ENCODE measurements at regions not wholly inside any gene's neighbourhood (a gene's known extent, or its start where the extent isn't known, plus 50 kb on each side); places are given as distances from the start of the nearest gene placed in this dataset.

- TF ChIP-seq E2F5 (CRISPR knock-in tag; IDR thresholded peaks at IDR 0.05) (no peak), HMGXB4 (CRISPR knock-in tag; IDR thresholded peaks at IDR 0.05) (no peak), EMX1 (CRISPR knock-in tag; IDR thresholded peaks at IDR 0.05) (no peak), E2F4 (CRISPR knock-in tag; IDR thresholded peaks at IDR 0.05; ENCODE audit: borderline replicate concordance, low read depth) (no peak)
Measured at GRCh38 chr5:85515588-85515987, 1102.2 kb upstream of the COX7C start (continued).

GRCh38 chr5:85517386-85517785, 1100.4 kb upstream of the COX7C start:
- ATAC-seq (no peak), DNase-seq (ENCODE audit: low spot score) (no peak)
- H3K9me3 Mint-ChIP-seq = peaks cover 7% of the 10 kb centered on the region
- ChIA-PET CTCF (no interaction called here), POLR2A (no interaction called here)
- H3K27ac Mint-ChIP-seq = no peak overlapping the region
- no peaks in the 10 kb centered on the region for H3K27me3 Mint-ChIP-seq (ENCODE audit: low read depth)
- H3K4me1 Mint-ChIP-seq = no peaks in the 10 kb centered on the region
- peaks cover 3% of the 10 kb centered on the region; the same call in 1 of the 2 replicates for H3K36me3 Mint-ChIP-seq
- no peak overlapping the region for H3K4me3 Mint-ChIP-seq
- TF ChIP-seq EMX1 (CRISPR knock-in tag; IDR thresholded peaks at IDR 0.05) = no peak
- TF ChIP-seq ZNF425 (CRISPR knock-in tag; conservative IDR thresholded peaks at IDR 0.05) = no peak
- TF ChIP-seq ATF6 (CRISPR knock-in tag; IDR thresholded peaks at IDR 0.05) = no peak
- TF ChIP-seq ATF1 (CRISPR knock-in tag; IDR thresholded peaks at IDR 0.05) = no peak
- TF ChIP-seq FOXJ3 (CRISPR knock-in tag; IDR thresholded peaks at IDR 0.05; ENCODE audit: borderline replicate concordance) = no peak
- TF ChIP-seq ZSCAN18 (CRISPR knock-in tag; IDR thresholded peaks at IDR 0.05) = no peak
- TF ChIP-seq CREB1 (CRISPR knock-in tag; IDR thresholded peaks at IDR 0.05) = no peak
- no peak for TF ChIP-seq SMAD4 (CRISPR knock-in tag; IDR thresholded peaks at IDR 0.05)
- no peak for TF ChIP-seq ZNF317 (CRISPR knock-in tag; IDR thresholded peaks at IDR 0.05; ENCODE audit: borderline replicate concordance, low read depth)
- no peak for TF ChIP-seq ERG (CRISPR knock-in tag; IDR thresholded peaks at IDR 0.05)
- no peak for TF ChIP-seq TEAD1 (CRISPR knock-in tag; IDR thresholded peaks at IDR 0.05)
- TF ChIP-seq CTCF (IDR thresholded peaks at IDR 0.05) = no peak
- TF ChIP-seq PRRX2 (CRISPR knock-in tag; IDR thresholded peaks at IDR 0.05) = no peak
- no peak for TF ChIP-seq MXD4 (CRISPR knock-in tag; IDR thresholded peaks at IDR 0.05; ENCODE audit: borderline replicate concordance)
- TF ChIP-seq ZNF281 (CRISPR knock-in tag; IDR thresholded peaks at IDR 0.05) = no peak
- no peak for TF ChIP-seq MAX (CRISPR knock-in tag; IDR thresholded peaks at IDR 0.05)
